ENCODE measurements at regions not wholly inside any gene's neighbourhood (a gene's known extent, or its start where the extent isn't known, plus 50 kb on each side); places are given as distances from the start of the nearest gene placed in this dataset.
"Not testable (repeated sequence)": the region's sequence is repeated elsewhere in the genome, so short reads cannot be mapped to it uniquely, and the experiment has no call there.

DNA sequence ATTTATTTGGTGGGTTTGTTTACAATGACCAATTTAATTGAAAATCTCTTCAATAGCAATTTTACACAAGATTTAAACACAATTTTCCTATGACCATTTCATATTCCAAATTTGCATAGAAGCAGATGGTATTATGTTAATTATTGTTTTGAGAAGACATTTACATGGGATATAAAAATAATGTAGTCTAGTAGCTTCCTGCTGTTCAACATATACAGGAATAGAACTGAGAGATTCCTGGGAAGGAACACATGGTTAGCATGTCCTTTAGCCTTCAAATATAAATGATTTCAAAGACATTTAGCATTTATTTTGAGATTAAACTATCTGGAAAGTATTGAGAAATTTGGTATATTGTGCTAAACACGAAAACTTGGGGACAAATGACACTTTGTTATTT is 129.6 kb downstream of the KCNE4 start:
- no peak for DNase-seq
- no peak overlapping the region for H3K4me3 ChIP-seq
- H3K27ac ChIP-seq, result no peak overlapping the region
- no peaks in the 10 kb centered on the region for H3K4me1 ChIP-seq
- H3K9me3 ChIP-seq, result no peaks in the 10 kb centered on the region
- no peaks in the 10 kb centered on the region for H3K36me3 ChIP-seq
- no peaks in the 10 kb centered on the region for H3K27me3 ChIP-seq
- no peak for TF ChIP-seq POLR2A (IDR thresholded peaks at IDR 0.05)
- TF ChIP-seq, protein P1, sequence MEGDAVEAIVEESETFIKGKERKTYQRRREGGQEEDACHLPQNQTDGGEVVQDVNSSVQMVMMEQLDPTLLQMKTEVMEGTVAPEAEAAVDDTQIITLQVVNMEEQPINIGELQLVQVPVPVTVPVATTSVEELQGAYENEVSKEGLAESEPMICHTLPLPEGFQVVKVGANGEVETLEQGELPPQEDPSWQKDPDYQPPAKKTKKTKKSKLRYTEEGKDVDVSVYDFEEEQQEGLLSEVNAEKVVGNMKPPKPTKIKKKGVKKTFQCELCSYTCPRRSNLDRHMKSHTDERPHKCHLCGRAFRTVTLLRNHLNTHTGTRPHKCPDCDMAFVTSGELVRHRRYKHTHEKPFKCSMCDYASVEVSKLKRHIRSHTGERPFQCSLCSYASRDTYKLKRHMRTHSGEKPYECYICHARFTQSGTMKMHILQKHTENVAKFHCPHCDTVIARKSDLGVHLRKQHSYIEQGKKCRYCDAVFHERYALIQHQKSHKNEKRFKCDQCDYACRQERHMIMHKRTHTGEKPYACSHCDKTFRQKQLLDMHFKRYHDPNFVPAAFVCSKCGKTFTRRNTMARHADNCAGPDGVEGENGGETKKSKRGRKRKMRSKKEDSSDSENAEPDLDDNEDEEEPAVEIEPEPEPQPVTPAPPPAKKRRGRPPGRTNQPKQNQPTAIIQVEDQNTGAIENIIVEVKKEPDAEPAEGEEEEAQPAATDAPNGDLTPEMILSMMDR (IDR thresholded peaks at IDR 0.05), result no peak

DNA sequence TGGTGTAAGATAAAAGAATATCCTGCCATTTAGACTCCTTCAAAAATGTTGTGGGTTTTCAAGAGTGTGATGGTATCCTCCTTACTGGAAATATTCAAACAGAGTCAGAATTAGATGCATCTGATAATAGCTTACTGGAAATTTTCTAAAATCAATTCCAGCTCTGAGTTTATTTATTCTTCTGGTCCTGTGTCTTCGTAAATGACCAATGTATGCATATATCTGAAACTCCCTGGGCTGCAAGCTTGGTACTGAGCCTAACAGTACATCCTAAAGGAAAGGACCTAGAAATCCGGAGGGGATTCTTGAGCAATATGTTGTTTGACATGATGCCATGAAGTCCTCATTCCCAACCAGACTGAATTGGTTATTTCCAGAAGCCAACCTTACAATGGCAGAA is 130.4 kb downstream of the KCNE4 start:
- H3K27me3 ChIP-seq, result no peaks in the 10 kb centered on the region
- no peak for DNase-seq
- no peak overlapping the region for H3K27ac ChIP-seq
- no peaks in the 10 kb centered on the region for H3K4me1 ChIP-seq
- no peak for TF ChIP-seq POLR2A (IDR thresholded peaks at IDR 0.05)
- TF ChIP-seq, protein P1 (IDR thresholded peaks at IDR 0.05), result no peak
- no peaks in the 10 kb centered on the region for H3K36me3 ChIP-seq
- no peaks in the 10 kb centered on the region for H3K9me3 ChIP-seq
- no peak overlapping the region for H3K4me3 ChIP-seq

DNA sequence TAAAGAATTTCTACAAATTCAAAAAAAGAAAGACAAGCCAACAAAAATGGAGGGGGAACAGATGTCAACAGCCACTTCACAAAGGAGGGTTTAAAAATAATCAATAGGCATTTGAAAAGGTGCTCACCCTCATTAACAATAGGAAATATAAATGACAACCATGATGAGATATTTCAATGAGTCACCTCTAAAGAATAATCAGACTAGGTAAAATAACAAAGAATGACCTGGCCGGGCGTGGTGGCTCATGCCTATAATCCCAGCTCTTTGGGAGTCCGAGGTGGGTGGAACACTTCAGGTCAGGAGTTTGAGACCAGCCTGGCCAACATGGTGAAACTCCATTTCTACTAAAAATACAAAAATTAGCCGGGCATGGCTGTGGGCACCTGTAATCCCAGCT is 133.6 kb downstream of the KCNE4 start:
- Histone ChIP-seq H3K4me1 (no peaks in the 10 kb centered on the region), H3K27me3 (no peaks in the 10 kb centered on the region), H3K4me3 (no peak overlapping the region), H3K9me3 (no peaks in the 10 kb centered on the region), H3K36me3 (no peaks in the 10 kb centered on the region), H3K27ac (no peak overlapping the region)
- DNase-seq, result no peak
- TF ChIP-seq, protein P1 (IDR thresholded peaks at IDR 0.05), result no peak
- no peak for TF ChIP-seq POLR2A (IDR thresholded peaks at IDR 0.05)

DNA sequence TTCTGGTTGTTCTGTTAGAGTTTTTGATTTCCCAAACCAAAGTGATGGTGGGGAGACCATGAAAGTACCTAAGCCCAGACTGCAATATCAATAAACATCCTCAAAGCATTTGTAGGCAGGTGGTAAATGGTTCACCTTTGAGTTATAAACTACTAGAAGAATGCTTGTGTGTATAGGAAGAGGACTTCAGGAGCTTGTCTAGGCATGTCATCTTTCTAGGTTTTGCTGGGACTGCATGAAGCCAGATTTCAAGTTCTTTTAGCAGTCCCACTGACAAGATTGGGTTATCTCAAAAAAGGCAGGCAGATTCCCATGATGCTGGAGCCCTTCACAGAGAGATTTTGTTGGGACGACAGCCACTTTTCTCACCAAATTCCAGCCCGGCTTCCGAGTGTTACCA is 135.3 kb downstream of the KCNE4 start:
- Histone ChIP-seq H3K27me3 (no peaks in the 10 kb centered on the region), H3K36me3 (no peaks in the 10 kb centered on the region), H3K27ac (no peak overlapping the region), H3K4me1 (no peaks in the 10 kb centered on the region), H3K9me3 (no peaks in the 10 kb centered on the region), H3K4me3 (no peak overlapping the region)
- TF ChIP-seq, protein P1 (IDR thresholded peaks at IDR 0.05), result no peak
- no peak for TF ChIP-seq POLR2A (IDR thresholded peaks at IDR 0.05)
- no peak for DNase-seq

DNA sequence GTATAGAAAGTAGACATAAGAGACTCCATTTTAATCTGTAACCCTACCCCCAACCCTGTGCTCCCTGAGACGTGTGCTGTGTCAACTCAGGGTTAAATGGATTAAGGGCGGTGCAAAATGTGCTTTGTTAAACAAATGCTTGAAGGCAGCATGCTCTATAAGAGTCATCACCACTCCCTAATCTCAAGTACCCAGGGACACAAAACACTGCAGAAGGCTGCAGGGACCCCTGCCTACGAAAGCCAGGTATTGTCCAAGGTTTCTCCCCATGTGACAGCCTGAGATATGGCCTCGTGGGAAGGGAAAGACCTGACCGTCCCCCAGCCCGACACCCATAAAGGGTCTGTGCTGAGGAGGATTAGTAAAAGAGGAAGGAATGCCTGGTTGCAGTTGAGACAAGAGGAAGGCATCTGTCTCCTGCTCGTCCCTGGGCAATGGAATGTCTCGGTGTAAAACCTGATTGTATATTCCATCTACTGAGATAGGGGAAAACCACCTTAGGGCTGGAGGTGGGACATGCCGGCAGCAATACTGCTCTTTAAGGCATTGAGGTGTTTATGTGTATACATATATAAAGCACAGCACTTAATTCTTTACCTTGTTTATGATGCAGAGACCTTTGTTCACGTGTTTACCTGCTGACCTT is 138.7 kb downstream of the KCNE4 start:
- not testable (repeated sequence) for H3K4me3 ChIP-seq, H3K9me3 ChIP-seq, DNase-seq, H3K27ac ChIP-seq, H3K27me3 ChIP-seq, H3K36me3 ChIP-seq, H3K4me1 ChIP-seq

DNA sequence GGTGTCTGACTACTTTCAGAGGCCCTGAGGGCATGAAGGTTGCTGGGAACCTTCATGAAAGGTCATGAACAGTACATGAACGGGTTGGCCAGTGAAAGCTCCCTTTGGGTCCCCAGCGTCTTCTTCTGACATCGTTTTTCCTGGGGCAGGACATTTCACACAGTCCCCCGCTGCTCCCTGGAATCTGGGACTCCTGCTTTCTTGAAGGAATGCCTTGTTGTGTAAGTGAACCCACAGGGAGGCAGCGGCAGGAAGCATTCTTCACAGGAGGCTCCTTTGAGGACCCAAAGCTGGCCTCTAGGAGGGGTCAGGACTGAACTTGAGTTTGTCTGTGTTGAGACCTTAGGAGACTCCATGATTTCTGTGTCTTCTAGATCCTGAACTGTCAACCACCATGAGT is 144.3 kb downstream of the KCNE4 start:
- TF ChIP-seq, protein P1 (IDR thresholded peaks at IDR 0.05), result no peak
- TF ChIP-seq POLR2A (IDR thresholded peaks at IDR 0.05), result no peak
- no peaks in the 10 kb centered on the region for H3K27me3 ChIP-seq
- H3K4me1 ChIP-seq, result no peaks in the 10 kb centered on the region
- H3K27ac ChIP-seq, result no peak overlapping the region
- no peaks in the 10 kb centered on the region for H3K36me3 ChIP-seq
- no peak overlapping the region for H3K4me3 ChIP-seq
- no peak for DNase-seq
- H3K9me3 ChIP-seq, result no peaks in the 10 kb centered on the region
